SJCRH30 (cell line): ENCODE measurements at regions not wholly inside any gene's neighbourhood (a gene's known extent, or its start where the extent isn't known, plus 50 kb on each side); places are given as distances from the start of the nearest gene placed in this dataset.
A peak's percentile ranks its signal among the peaks of the same experiment; 100 is the strongest.

Experiments
- DNase-seq, 2 experiments: peaks; one replicate each; pipeline ENCODE4 v3.0.0-alpha.2; 2015 to 2020
- H3K27ac ChIP-seq: fragments of 250-450 bp; sonication (Bioruptor Pico); 2 replicates; pipeline ENCODE4 v1.5.1; 2020; ENCODE audit warnings: mild to moderate bottlenecking, moderate library complexity
- H3K27me3 ChIP-seq: fragments of 250-450 bp; sonication (Bioruptor Pico); 2 replicates; pipeline ENCODE4 v1.5.1; 2020; ENCODE audit warnings: mild to moderate bottlenecking, moderate library complexity
- H3K36me3 ChIP-seq: fragments of 250-450 bp; sonication (Bioruptor Pico); 2 replicates; pipeline ENCODE4 v1.5.1; 2020; ENCODE audit warnings: mild to moderate bottlenecking, moderate library complexity
- H3K4me1 ChIP-seq: fragments of 250-450 bp; sonication (Bioruptor Pico); 2 replicates; pipeline ENCODE4 v1.5.1; 2020; ENCODE audit warnings: mild to moderate bottlenecking, moderate library complexity
- H3K4me3 ChIP-seq: fragments of 250-450 bp; sonication (Bioruptor Pico); 2 replicates; pipeline ENCODE4 v1.5.1; 2020; ENCODE audit warnings: mild to moderate bottlenecking, moderate library complexity
- H3K9me3 ChIP-seq: fragments of 250-450 bp; sonication (Bioruptor Pico); replicated peaks from 2 replicates; pipeline ENCODE4 v1.5.1; 2020; ENCODE audit warnings: mild to moderate bottlenecking, moderate library complexity

DNA sequence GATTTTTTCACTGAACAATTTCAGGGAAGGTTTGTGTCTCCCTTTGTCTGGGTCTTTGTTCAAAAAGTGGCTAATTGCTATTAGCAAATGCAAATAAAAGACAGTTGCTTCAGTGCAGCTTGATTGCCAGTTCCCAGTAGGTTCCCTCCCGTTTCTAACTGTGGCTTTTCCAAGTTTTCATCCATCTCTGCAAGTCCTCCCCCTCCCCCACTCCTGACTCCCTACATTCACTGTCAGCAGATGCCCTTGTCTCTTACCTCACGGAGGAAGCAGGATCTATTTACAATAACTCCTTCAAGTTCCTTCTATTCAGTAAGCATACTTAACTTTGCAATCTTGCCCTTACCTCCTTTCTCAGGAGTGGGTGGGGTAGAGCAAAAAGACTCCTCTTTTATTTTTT, 55.4 kb upstream of the SCEL start:
- DNase-seq = no peak
- H3K4me1 ChIP-seq = no peaks in the 10 kb centered on the region
- H3K36me3 ChIP-seq = no peaks in the 10 kb centered on the region
- no peaks in the 10 kb centered on the region for H3K9me3 ChIP-seq
- H3K27ac ChIP-seq = no peak overlapping the region
- H3K4me3 ChIP-seq = no peak overlapping the region
- H3K27me3 ChIP-seq = no peaks in the 10 kb centered on the region

DNA sequence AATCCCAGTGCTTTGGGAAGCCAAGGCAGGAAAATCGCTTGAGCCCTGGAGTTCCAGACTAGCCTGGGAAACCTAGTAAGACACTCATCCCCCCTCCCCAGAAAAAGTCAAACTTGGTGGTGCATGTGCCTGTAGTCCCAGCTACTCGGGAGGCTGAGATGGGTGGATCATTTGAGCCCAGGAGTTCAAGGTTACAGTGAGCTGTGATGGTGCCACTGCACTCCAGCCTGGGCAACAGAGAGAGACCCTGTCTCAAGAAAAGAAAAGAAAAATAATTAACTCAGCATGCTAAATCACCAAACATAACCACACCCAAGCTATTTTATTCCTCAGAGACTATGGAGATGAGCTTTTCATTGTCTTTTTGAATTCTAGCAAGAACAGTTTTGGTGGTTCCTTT, 56.2 kb upstream of the SCEL start:
- DNase-seq = no peak
- H3K36me3 ChIP-seq = no peaks in the 10 kb centered on the region
- no peak overlapping the region for H3K27ac ChIP-seq
- H3K4me1 ChIP-seq = no peaks in the 10 kb centered on the region
- H3K27me3 ChIP-seq = no peaks in the 10 kb centered on the region
- H3K9me3 ChIP-seq = no peaks in the 10 kb centered on the region
- H3K4me3 ChIP-seq = no peak overlapping the region

DNA sequence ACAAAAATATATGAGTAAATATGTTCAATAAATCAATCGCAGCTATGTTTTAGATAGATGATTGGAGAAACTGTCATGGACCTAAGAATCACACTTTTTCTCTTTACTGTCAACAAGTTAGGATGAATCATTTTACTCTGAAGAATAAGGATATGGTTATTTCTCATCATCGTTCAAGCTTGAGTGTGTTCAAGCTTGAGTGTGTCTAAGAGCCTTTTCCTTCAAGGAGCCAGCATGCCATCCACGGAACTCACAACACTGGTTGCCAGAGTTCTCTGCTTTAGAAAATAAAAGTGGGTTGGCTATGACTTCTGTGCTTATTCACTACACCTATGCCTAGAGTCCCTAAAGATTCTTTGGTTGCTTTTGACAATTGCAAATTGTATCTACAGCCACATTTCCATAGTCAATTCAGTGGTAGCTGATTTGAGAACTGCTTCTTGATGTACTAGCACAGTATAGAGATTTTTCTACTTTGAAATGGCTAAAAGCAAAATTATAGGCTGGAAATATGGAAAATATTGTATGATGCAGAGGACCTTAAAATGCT, 58.1 kb upstream of the SCEL start:
- Histone ChIP-seq H3K27ac (no peak overlapping the region), H3K27me3 (no peaks in the 10 kb centered on the region), H3K4me1 (no peaks in the 10 kb centered on the region), H3K9me3 (no peaks in the 10 kb centered on the region), H3K36me3 (no peaks in the 10 kb centered on the region), H3K4me3 (no peak overlapping the region)
- no peak for DNase-seq

DNA sequence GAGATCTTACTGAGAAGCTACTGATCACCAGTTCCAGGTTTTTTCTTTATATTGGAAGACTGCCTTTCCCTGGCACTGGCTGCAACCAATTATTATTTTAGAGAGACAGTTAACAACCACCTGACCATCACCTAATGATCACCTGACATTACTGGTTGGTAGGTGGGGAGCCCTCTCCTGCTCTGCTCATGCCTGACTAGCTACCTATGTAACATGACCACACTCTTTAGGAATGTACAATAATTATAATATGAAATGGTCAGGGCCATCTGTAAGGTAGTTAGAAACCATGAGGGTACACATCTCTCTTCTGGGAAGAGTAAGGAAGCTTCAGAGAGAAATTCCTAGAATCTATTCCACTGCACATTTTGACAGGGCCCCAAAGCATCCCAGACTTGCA, 59.0 kb upstream of the SCEL start:
- Histone ChIP-seq H3K36me3 (no peaks in the 10 kb centered on the region), H3K4me3 (no peak overlapping the region), H3K27me3 (no peaks in the 10 kb centered on the region), H3K4me1 (no peaks in the 10 kb centered on the region), H3K27ac (no peak overlapping the region), H3K9me3 (no peaks in the 10 kb centered on the region)
- no peak for DNase-seq

DNA sequence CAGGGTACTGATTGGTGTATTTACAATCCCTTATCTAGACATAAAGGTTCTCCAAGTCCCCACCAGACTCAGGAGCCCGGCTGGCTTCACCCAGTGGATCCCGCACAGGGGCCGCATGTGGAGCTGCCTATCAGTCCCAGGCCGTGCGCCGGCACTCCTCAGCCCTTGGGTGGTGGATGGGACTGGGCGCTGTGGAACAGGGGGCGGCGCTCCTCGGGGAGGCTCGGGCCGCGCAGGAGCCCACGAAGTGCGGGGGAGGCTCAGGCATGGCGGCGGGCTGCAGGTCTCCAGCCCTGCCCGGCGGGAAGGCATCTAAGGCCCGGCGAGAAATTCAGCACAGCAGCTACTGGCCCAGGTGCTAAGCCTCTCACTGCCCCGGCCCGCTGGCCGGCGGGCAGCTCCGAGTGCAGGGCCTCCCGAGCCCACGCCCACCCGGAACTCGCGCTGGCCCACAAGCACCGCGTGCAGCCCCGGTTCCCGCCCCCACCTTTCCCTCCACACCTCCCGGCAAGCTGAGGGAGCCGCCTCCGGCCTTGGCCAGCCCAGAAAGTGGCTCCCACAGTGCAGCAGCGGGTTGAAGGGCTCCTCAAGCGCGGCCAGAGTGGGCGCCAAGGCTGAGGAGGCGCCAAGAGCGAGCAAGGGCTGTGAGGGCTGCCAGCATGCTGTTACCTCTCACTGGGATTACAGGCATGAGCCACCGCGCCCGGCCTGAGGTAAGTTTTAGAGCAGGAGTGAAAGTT, 60.0 kb upstream of the SCEL start:
- Histone ChIP-seq H3K27me3 (no peaks in the 10 kb centered on the region), H3K9me3 (no peaks in the 10 kb centered on the region), H3K36me3 (no peaks in the 10 kb centered on the region), H3K4me1 (no peaks in the 10 kb centered on the region), H3K4me3 (no peak overlapping the region), H3K27ac (no peak overlapping the region)
- no peak for DNase-seq

DNA sequence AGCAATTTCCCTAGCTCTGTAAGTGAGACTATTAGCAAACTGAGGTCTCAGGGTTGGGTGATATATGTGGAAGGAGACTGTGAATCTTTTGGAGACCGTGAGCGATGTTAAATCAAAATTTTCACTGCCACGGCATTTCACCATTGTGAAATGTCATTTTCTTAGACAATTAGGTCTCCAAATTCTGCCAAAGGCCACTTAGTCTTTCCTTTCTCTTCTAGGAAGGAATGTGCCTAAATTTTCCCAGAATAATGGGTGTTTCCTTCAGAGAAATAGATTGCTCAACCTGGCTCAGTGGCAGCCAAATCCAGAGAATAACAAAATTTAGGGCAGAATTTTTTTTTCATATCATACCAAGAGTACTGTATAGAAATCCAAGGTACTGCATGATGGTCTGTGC, 64.5 kb upstream of the SCEL start:
- Histone ChIP-seq H3K36me3 (no peaks in the 10 kb centered on the region), H3K9me3 (no peaks in the 10 kb centered on the region), H3K4me3 (no peak overlapping the region), H3K27me3 (no peaks in the 10 kb centered on the region), H3K27ac (no peak overlapping the region), H3K4me1 (no peaks in the 10 kb centered on the region)
- DNase-seq = no peak

DNA sequence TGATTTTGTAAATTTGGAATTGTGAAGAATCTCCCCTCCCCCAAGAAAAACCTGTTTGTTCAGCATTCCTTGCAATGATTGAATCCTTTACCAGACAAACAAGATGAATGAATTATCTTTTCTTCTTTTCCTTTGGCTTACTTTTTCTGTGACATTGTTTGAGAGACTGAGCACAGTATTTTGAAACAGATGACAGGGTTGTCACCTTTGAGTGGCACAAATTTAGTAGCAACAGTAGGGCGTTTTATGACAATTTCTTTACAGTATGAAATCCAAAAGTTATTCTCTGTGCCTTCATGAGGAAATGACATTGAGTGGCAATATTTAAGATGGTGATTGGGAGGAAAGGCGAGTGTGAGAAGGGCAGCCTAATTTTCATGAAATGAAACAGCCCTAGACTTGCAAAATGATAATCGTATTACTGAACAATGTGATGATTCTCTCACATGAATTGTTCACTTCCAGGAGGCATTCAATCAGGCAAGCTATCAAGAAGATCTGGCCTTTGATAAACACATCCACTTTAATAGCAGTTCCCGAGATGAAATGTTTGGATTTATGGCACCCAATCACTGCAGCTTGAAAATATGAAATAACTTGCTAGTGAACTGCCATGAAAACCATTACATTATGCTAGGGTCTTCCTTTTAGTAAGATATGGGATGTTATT, 68.6 kb upstream of the SCEL start:
- Histone ChIP-seq H3K27ac (no peak overlapping the region), H3K27me3 (no peaks in the 10 kb centered on the region), H3K4me3 (no peak overlapping the region), H3K9me3 (no peaks in the 10 kb centered on the region), H3K36me3 (no peaks in the 10 kb centered on the region), H3K4me1 (no peaks in the 10 kb centered on the region)
- no peak for DNase-seq

DNA sequence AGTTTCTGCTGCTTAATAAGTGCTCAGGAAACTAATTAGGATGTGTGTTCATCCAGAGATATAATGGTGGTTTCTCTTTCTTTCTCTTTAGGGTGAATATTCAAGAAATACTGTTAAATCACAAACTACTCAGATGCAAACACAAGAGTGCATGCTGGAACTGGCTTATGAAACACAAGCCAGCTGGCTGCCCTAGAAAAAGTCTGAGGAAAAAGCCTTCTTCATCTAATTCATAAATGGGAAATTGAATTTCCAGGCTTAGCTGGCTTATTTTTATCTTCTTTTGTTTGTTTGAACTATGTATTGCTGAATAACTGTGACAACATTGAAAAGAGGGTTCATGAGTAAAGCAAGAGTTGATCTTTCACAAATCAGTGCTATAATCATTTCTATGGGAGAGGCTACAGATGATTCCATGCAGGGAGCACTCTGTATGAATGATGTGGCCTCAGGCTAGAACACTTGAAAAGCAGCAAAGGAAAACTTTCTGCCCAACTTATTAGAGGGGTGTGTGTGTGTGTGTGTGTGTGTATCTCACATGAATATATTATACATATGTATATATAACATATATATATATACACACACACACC, 69.8 kb upstream of the SCEL start:
- H3K36me3 ChIP-seq = no peaks in the 10 kb centered on the region
- H3K4me3 ChIP-seq = no peak overlapping the region
- H3K27me3 ChIP-seq = no peaks in the 10 kb centered on the region
- H3K4me1 ChIP-seq = no peaks in the 10 kb centered on the region
- H3K27ac ChIP-seq = no peak overlapping the region
- H3K9me3 ChIP-seq = no peaks in the 10 kb centered on the region
- DNase-seq = no peak

DNA sequence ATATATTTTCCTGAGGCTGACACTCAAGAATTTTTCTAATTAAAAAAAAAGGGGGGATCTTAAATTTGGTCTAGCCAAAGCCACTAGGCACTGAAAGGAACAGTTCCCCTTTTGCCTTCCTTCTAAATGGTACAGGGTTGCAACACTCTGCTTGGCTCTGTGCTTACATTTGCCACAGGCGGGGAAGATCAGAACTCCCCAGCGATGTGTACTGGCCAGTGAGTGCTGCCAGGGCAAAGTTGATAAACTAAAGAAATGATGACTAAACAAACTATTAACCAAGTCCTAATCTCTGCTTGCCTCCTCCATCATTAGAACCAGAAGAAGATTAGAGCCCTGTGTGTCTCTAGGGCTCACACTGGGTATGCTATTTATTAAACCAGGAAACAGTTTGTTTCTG, 75.3 kb upstream of the SCEL start:
- no peaks in the 10 kb centered on the region for H3K9me3 ChIP-seq
- no peaks in the 10 kb centered on the region for H3K27me3 ChIP-seq
- H3K36me3 ChIP-seq = no peaks in the 10 kb centered on the region
- DNase-seq = no peak
- H3K4me1 ChIP-seq = no peaks in the 10 kb centered on the region
- no peak overlapping the region for H3K27ac ChIP-seq
- H3K4me3 ChIP-seq = no peak overlapping the region

DNA sequence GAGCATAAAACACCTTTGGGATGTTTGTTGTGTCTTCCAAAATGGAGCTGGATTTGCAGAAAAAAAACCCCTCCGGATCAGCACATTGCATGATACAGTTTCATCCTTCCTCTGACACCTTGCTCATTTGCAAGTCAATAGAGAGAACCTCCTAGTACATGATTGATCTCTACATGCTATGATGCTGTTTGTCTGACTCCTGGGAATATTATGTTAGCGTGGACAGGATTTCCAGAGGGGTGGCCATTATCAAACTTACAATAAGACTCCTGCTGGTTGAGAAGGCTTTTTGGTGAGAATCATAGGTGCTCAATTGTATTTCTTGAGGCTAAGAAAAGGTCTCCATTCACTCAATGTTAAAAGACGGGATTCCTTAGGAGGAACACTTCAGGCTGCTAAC, 75.9 kb upstream of the SCEL start:
- Histone ChIP-seq H3K4me1 (no peaks in the 10 kb centered on the region), H3K36me3 (no peaks in the 10 kb centered on the region), H3K27ac (no peak overlapping the region), H3K9me3 (no peaks in the 10 kb centered on the region), H3K27me3 (no peaks in the 10 kb centered on the region), H3K4me3 (no peak overlapping the region)
- DNase-seq = no peak

DNA sequence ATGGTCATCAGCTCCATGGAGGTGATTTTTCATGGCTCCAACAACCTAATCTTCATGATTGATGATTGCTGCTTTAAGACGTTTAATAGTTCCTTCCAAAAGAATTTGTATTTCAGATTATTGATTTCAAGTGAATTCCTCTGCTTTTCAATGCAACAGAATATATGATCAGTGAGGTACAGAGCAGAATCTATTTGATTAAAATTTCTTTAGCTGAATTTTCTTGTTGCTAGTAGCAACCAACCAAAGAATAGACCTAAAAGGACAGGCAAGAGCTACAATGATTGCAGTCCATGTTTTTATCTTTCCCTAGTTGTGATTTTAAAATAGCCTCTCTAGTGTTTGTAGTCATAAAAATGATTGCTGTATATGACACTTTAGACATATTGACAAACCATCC, 76.8 kb upstream of the SCEL start:
- Histone ChIP-seq H3K9me3 (no peaks in the 10 kb centered on the region), H3K4me3 (no peak overlapping the region), H3K4me1 (no peaks in the 10 kb centered on the region), H3K27me3 (no peaks in the 10 kb centered on the region), H3K27ac (no peak overlapping the region), H3K36me3 (no peaks in the 10 kb centered on the region)
- no peak for DNase-seq

DNA sequence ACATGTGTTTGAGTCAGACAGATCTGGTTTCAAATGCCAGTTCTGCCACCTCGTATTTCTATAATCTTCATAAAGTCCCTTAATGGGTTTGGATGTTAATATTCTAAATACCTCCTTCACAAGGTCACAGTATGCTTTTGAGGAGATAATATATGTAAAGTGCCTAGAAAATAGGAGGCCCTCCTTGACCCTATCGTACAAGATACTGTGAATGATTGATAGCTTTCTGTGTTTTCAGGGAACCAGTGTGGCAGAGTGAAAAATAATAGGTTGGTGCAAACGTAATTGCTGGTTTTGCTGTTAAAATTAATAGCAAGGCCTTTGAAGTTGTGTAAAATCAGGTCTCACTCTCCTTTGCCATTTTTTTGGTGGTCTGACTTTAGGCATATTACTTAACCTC, 77.5 kb upstream of the SCEL start:
- Histone ChIP-seq H3K27me3 (no peaks in the 10 kb centered on the region), H3K9me3 (no peaks in the 10 kb centered on the region), H3K36me3 (no peaks in the 10 kb centered on the region), H3K4me1 (no peaks in the 10 kb centered on the region), H3K4me3 (no peak overlapping the region), H3K27ac (no peak overlapping the region)
- DNase-seq = no peak

DNA sequence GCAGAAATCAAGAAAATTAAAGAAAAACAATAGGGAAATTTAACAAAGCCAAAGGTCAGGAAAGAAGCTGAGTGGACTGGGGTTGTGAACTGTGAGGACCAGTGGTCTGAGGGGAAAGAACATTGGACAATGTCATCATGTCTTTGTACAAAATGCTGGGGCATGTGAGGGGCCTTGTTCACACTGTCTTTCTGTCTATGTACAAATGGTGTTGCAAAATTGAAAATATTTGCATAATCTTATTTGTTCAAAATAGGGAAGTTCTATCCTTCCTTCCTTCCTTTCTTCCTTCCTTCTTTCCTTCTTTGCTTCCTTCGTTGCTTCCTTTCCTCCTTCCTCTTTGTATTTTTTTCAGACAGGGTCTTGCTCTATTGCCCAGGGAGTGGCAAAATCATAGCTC, 79.2 kb upstream of the SCEL start:
- H3K9me3 ChIP-seq = no peaks in the 10 kb centered on the region
- H3K27me3 ChIP-seq = no peaks in the 10 kb centered on the region
- H3K27ac ChIP-seq = no peak overlapping the region
- DNase-seq = no peak
- H3K36me3 ChIP-seq = no peaks in the 10 kb centered on the region
- no peak overlapping the region for H3K4me3 ChIP-seq
- no peaks in the 10 kb centered on the region for H3K4me1 ChIP-seq

DNA sequence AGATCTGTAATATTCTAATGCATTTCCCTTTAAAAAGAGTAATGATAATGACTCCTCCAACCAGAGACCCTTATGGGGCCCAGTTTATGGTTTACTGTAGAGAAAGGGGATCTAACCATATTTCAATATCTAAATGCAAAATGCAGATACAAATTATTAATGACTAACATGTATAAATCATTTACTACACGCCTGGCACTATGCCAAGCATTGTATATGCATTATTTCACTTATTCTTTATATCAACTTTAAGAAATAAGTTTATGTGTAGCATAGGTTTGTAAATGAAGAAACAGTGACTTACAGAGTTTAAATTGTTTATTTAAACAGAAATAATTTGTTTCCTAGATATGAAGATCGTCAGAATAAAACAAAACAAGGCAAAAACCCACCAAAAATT, 86.2 kb upstream of the SCEL start:
- H3K27me3 ChIP-seq = no peaks in the 10 kb centered on the region
- DNase-seq = no peak
- H3K27ac ChIP-seq = no peak overlapping the region
- no peaks in the 10 kb centered on the region for H3K9me3 ChIP-seq
- H3K36me3 ChIP-seq = no peaks in the 10 kb centered on the region
- H3K4me3 ChIP-seq = no peak overlapping the region
- H3K4me1 ChIP-seq = no peaks in the 10 kb centered on the region

DNA sequence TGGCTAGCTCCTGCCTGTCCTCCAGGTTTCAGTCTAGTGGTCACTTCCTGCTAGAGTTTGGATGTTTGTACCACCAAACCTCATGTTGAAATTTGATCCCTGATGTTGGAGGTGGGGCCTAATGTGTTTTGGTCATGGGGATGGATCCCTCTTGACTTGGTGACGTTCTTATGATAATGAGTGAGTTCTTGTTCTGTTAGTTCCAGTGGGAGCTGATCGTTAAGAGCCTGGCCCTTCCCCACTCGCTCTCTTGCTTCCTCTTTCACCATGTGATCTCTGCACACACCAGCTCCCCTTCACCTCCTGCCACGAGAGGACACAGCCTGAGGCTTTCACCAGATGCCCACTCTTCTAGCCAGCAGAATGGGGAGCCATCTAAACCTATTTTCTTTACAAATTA, 86.8 kb upstream of the SCEL start:
- no peaks in the 10 kb centered on the region for H3K27me3 ChIP-seq
- H3K4me3 ChIP-seq = no peak overlapping the region
- H3K4me1 ChIP-seq = no peaks in the 10 kb centered on the region
- no peak overlapping the region for H3K27ac ChIP-seq
- H3K36me3 ChIP-seq = no peaks in the 10 kb centered on the region
- H3K9me3 ChIP-seq = no peaks in the 10 kb centered on the region
- DNase-seq = peak; percentile 1 to 9
